ENCODE measurements at regions not wholly inside any gene's neighbourhood (a gene's known extent, or its start where the extent isn't known, plus 50 kb on each side); places are given as distances from the start of the nearest gene placed in this dataset.

DNA sequence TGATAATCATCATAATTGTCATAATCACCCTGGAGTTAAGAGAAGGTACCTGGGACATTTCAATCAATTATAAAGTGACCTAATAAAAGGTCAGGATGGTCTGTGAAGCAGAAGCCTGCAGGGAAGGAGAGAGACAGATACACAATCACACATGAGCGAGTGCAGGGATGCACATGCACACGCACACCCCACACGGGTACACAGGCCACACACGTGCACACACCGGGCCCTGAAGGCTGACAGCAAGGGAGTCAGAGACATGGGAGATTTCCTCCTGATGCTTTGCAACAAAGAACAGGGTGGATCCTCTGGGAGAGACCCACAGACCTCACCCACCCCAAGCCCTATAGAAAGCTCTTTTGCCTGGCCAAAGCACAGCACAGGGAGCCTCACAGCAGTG is 82.3 kb upstream of the ZC3H12A start:
- no peak overlapping the region for H3K4me3 ChIP-seq (replicated peaks in 1 of 3; ENCODE audit: insufficient read depth in 1 of 3, low read depth in 1 of 3, low read length in 3 of 3)
- H3K27me3 ChIP-seq (ENCODE audit: control insufficient read depth in 2 of 2, insufficient read depth in 2 of 2, low read length in 2 of 2) = no peaks in the 10 kb centered on the region
- H4K20me1 ChIP-seq (replicated peaks; ENCODE audit: control insufficient read depth, extremely low read depth, insufficient read depth, low read length) = no peaks in the 10 kb centered on the region
- CTCF ChIA-PET = no interaction called here
- intact Hi-C loops (cut with micrococcal nuclease) = no loop called here
- H3K27ac ChIP-seq (ENCODE audit: insufficient read depth, low read depth, low read length) = no peak overlapping the region
- no peak for FAIRE-seq
- no peaks in the 10 kb centered on the region for H3K4me1 ChIP-seq (ENCODE audit: control insufficient read depth, extremely low read depth, insufficient read depth, low read length)
- no peaks in the 10 kb centered on the region for H3K9me1 ChIP-seq (replicated peaks; ENCODE audit: control insufficient read depth, extremely low read depth, insufficient read depth, low read length)
- POLR2A ChIA-PET = no interaction called here
- H3K9ac ChIP-seq (replicated peaks; ENCODE audit: extremely low read depth, insufficient read depth, low read length) = no peak overlapping the region
- DNase-seq (ENCODE audit: low read depth, low spot score) = no peak
- TF ChIP-seq POLR2A (IDR thresholded peaks at IDR 0.05; ENCODE audit: low read depth, low read length) = no peak
- no peak for TF ChIP-seq FOS (IDR thresholded peaks at IDR 0.05; ENCODE audit: borderline replicate concordance, insufficient read depth, low read length)
- TF ChIP-seq JUN (IDR thresholded peaks at IDR 0.05; ENCODE audit: borderline replicate concordance, insufficient read depth, insufficient read length, low read depth) = no peak
- no peak for TF ChIP-seq EZH2 (IDR thresholded peaks at IDR 0.05; ENCODE audit: borderline replicate concordance, low read depth, low read length, severe bottlenecking)
- TF ChIP-seq, protein P1, sequence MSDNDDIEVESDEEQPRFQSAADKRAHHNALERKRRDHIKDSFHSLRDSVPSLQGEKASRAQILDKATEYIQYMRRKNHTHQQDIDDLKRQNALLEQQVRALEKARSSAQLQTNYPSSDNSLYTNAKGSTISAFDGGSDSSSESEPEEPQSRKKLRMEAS (IDR thresholded peaks at IDR 0.05; ENCODE audit: insufficient read depth, insufficient read length) = no peak
- no peaks in the 10 kb centered on the region for H3K79me2 ChIP-seq (ENCODE audit: control insufficient read depth, insufficient read depth, low read length)
- H3K36me3 ChIP-seq (ENCODE audit: control insufficient read depth in 2 of 2, extremely low read depth in 1 of 2, insufficient read depth in 2 of 2, low read length in 2 of 2) = no peaks in the 10 kb centered on the region
- no peaks in the 10 kb centered on the region for H3K9me3 ChIP-seq (replicated peaks; ENCODE audit: control insufficient read depth, insufficient read depth, low read length)
- H2AFZ ChIP-seq (ENCODE audit: low read depth, low read length) = no peak overlapping the region
- H3K4me2 ChIP-seq (ENCODE audit: insufficient read depth, low read length) = no peak overlapping the region
- dilution Hi-C loops (cut with MboI; ENCODE audit: extremely low pct_ligation_motif_present, low sequenced_read_pairs) = no loop called here
- BruUV-seq (replicated peaks) = no TSS peak

- DNase-seq (ENCODE audit: low read depth, low spot score) = no peak
- Histone ChIP-seq H3K4me1 (ENCODE audit: control insufficient read depth, extremely low read depth, insufficient read depth, low read length) (no peaks in the 10 kb centered on the region), H3K27me3 (ENCODE audit: control insufficient read depth in 2 of 2, insufficient read depth in 2 of 2, low read length in 2 of 2) (no peaks in the 10 kb centered on the region), H3K36me3 (ENCODE audit: control insufficient read depth in 2 of 2, extremely low read depth in 1 of 2, insufficient read depth in 2 of 2, low read length in 2 of 2) (no peaks in the 10 kb centered on the region), H2AFZ (ENCODE audit: low read depth, low read length) (no peak overlapping the region), H3K4me3 (replicated peaks in 1 of 3; ENCODE audit: insufficient read depth in 1 of 3, low read depth in 1 of 3, low read length in 3 of 3) (no peak overlapping the region), H4K20me1 (replicated peaks; ENCODE audit: control insufficient read depth, extremely low read depth, insufficient read depth, low read length) (no peaks in the 10 kb centered on the region), H3K4me2 (ENCODE audit: insufficient read depth, low read length) (no peak overlapping the region), H3K9me1 (replicated peaks; ENCODE audit: control insufficient read depth, extremely low read depth, insufficient read depth, low read length) (no peaks in the 10 kb centered on the region), H3K27ac (ENCODE audit: insufficient read depth, low read depth, low read length) (no peak overlapping the region), H3K9ac (replicated peaks; ENCODE audit: extremely low read depth, insufficient read depth, low read length) (no peak overlapping the region), H3K9me3 (replicated peaks; ENCODE audit: control insufficient read depth, insufficient read depth, low read length) (no peaks in the 10 kb centered on the region), H3K79me2 (ENCODE audit: control insufficient read depth, insufficient read depth, low read length) (no peaks in the 10 kb centered on the region)
- dilution Hi-C loops (cut with MboI; ENCODE audit: extremely low pct_ligation_motif_present, low sequenced_read_pairs) (no loop called here), intact Hi-C loops (cut with micrococcal nuclease) (no loop called here)
- ChIA-PET POLR2A (no interaction called here), CTCF (no interaction called here)
- BruUV-seq (replicated peaks) = no TSS peak
- no peak for FAIRE-seq
- TF ChIP-seq GATA2 (IDR thresholded peaks at IDR 0.05; ENCODE audit: insufficient read depth, insufficient read length, low read depth, low read length) (no peak), MYC (IDR thresholded peaks at IDR 0.05; ENCODE audit: low read depth, low read length) (no peak), POLR2AphosphoS5 (IDR thresholded peaks at IDR 0.05; ENCODE audit: insufficient read depth, low read depth, low read length) (no peak), EZH2 (IDR thresholded peaks at IDR 0.05; ENCODE audit: borderline replicate concordance, low read depth, low read length, severe bottlenecking) (no peak), JUN (IDR thresholded peaks at IDR 0.05; ENCODE audit: borderline replicate concordance, insufficient read depth, insufficient read length, low read depth) (no peak), POLR2A (IDR thresholded peaks at IDR 0.05; ENCODE audit: low read depth, low read length) (no peak), FOS (IDR thresholded peaks at IDR 0.05; ENCODE audit: borderline replicate concordance, insufficient read depth, low read length) (no peak)
- TF ChIP-seq, protein P1 (IDR thresholded peaks at IDR 0.05; ENCODE audit: insufficient read depth, insufficient read length) = no peak
- TF ChIP-seq, protein P2, sequence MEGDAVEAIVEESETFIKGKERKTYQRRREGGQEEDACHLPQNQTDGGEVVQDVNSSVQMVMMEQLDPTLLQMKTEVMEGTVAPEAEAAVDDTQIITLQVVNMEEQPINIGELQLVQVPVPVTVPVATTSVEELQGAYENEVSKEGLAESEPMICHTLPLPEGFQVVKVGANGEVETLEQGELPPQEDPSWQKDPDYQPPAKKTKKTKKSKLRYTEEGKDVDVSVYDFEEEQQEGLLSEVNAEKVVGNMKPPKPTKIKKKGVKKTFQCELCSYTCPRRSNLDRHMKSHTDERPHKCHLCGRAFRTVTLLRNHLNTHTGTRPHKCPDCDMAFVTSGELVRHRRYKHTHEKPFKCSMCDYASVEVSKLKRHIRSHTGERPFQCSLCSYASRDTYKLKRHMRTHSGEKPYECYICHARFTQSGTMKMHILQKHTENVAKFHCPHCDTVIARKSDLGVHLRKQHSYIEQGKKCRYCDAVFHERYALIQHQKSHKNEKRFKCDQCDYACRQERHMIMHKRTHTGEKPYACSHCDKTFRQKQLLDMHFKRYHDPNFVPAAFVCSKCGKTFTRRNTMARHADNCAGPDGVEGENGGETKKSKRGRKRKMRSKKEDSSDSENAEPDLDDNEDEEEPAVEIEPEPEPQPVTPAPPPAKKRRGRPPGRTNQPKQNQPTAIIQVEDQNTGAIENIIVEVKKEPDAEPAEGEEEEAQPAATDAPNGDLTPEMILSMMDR (IDR thresholded peaks at IDR 0.05; ENCODE audit: extremely low read depth in 1 of 2, insufficient read depth in 1 of 2, low read depth in 1 of 2, low read length in 2 of 2) = no peak
Observed at GRCh38 chr1:37393173-37394120, 80.9 kb upstream of the ZC3H12A start.

Measured in endothelial cell of umbilical vein (primary cell).